Thoracic aorta (tissue), 2 donors: ENCODE measurements at regions not wholly inside any gene's neighbourhood (a gene's known extent, or its start where the extent isn't known, plus 50 kb on each side); places are given as distances from the start of the nearest gene placed in this dataset.

Source experiments
- ATAC-seq: fragments of 150-250 bp; one replicate; pipeline ENCODE4 v1.8.0; 2017; ENCODE audit warnings: low read depth; ENCODE audit not compliant: insufficient number of reproducible peaks, low FRiP score
- DNase-seq: peaks from one replicate; pipeline ENCODE4 v3.0.0-alpha.2; 2020; ENCODE audit warnings: low spot score
- H3K27ac ChIP-seq, 2 donors: fragments of 200-600 bp; sonication (generic); 1 replicate in 1 of 2; 2 replicates in 1 of 2; pipeline ENCODE4 v1.5.1; 2016; ENCODE audit warnings: mild to moderate bottlenecking in 2 of 2, moderate library complexity in 2 of 2
- H3K27me3 ChIP-seq: fragments of 200-600 bp; sonication (generic); replicated peaks from 2 replicates; pipeline ENCODE4 v1.6.0; 2016; ENCODE audit warnings: mild to moderate bottlenecking; ENCODE audit not compliant: insufficient read depth
- H3K36me3 ChIP-seq: fragments of 200-600 bp; sonication (generic); one replicate; pipeline ENCODE4 v1.5.1; 2016
- H3K4me1 ChIP-seq, 2 donors: fragments of 200-600 bp; sonication (generic); 1 replicate in 1 of 2; 2 replicates in 1 of 2; pipeline versions ENCODE4 v1.5.1 to v1.6.0; 2016; ENCODE audit warnings: low read depth in 2 of 2, mild to moderate bottlenecking in 1 of 2; ENCODE audit not compliant: control insufficient read depth in 1 of 2
- H3K4me3 ChIP-seq: fragments of 200-600 bp; sonication (generic); 2 replicates; pipeline ENCODE4 v1.5.1; 2016; ENCODE audit warnings: mild to moderate bottlenecking
- H3K9me3 ChIP-seq: fragments of 200-600 bp; sonication (generic); 2 replicates; pipeline ENCODE4 v1.5.1; 2016
- CTCF ChIP-seq: fragments of 200-600 bp; sonication (generic); IDR thresholded peaks from one replicate; pipeline ENCODE4 v1.5.1; 2019; ENCODE audit warnings: antibody characterized with exemption

- H3K9me3 ChIP-seq, result no peaks in the 10 kb centered on the region
- no peak overlapping the region for H3K4me3 ChIP-seq
- ATAC-seq, result no peak
- no peaks in the 10 kb centered on the region for H3K36me3 ChIP-seq
- H3K27me3 ChIP-seq, result no peaks in the 10 kb centered on the region
- H3K27ac ChIP-seq, result no peak overlapping the region
- no peak for TF ChIP-seq CTCF
- H3K4me1 ChIP-seq, result no peaks in the 10 kb centered on the region
- DNase-seq, result no peak
Observed at GRCh38 chr5:167503926-167504720, 787.3 kb upstream of the WWC1 start.

GRCh38 chr5:167507463-167508233 is 783.8 kb upstream of the WWC1 start:
- TF ChIP-seq CTCF, result no peak
- ATAC-seq, result no peak

GRCh38 chr5:167509076-167509475 is 782.4 kb upstream of the WWC1 start:
- Histone ChIP-seq H3K4me3 (no peak overlapping the region), H3K36me3 (no peaks in the 10 kb centered on the region), H3K27ac (no peak overlapping the region), H3K27me3 (no peaks in the 10 kb centered on the region), H3K9me3 (no peaks in the 10 kb centered on the region), H3K4me1 (no peaks in the 10 kb centered on the region)
- DNase-seq (no peak), ATAC-seq (no peak)
- no peak for TF ChIP-seq CTCF

More at GRCh38 chr5:167507463-167508233, 783.8 kb upstream of the WWC1 start:
- no peaks in the 10 kb centered on the region for H3K36me3 ChIP-seq
- no peaks in the 10 kb centered on the region for H3K4me1 ChIP-seq
- H3K27ac ChIP-seq, result no peak overlapping the region
- DNase-seq, result no peak
- no peaks in the 10 kb centered on the region for H3K27me3 ChIP-seq
- H3K4me3 ChIP-seq, result no peak overlapping the region
- no peaks in the 10 kb centered on the region for H3K9me3 ChIP-seq

GRCh38 chr5:167511276-167511675 is 780.2 kb upstream of the WWC1 start:
- H3K27ac ChIP-seq, result no peak overlapping the region
- TF ChIP-seq CTCF, result no peak
- H3K27me3 ChIP-seq, result no peaks in the 10 kb centered on the region
- no peaks in the 10 kb centered on the region for H3K9me3 ChIP-seq
- no peak overlapping the region for H3K4me3 ChIP-seq
- no peaks in the 10 kb centered on the region for H3K4me1 ChIP-seq
- ATAC-seq (no peak), DNase-seq (no peak)
- no peaks in the 10 kb centered on the region for H3K36me3 ChIP-seq

- H3K9me3 ChIP-seq, result no peaks in the 10 kb centered on the region
Observed at GRCh38 chr5:167512111-167512510, 779.3 kb upstream of the WWC1 start.

More at GRCh38 chr5:167512111-167512510, 779.3 kb upstream of the WWC1 start:
- no peak for TF ChIP-seq CTCF
- ATAC-seq (no peak), DNase-seq (no peak)
- Histone ChIP-seq H3K4me3 (no peak overlapping the region), H3K4me1 (no peaks in the 10 kb centered on the region), H3K27ac (no peak overlapping the region), H3K36me3 (no peaks in the 10 kb centered on the region), H3K27me3 (no peaks in the 10 kb centered on the region)
